Left lung (tissue), 4 donors: ENCODE measurements at regions not wholly inside any gene's neighbourhood (a gene's known extent, or its start where the extent isn't known, plus 50 kb on each side); places are given as distances from the start of the nearest gene placed in this dataset.
"Not testable (repeated sequence)": the region's sequence is repeated elsewhere in the genome, so short reads cannot be mapped to it uniquely, and the experiment has no call there.

Experiments
- ATAC-seq: fragments of 200-7000 bp; cut with Tn5 transposase; one replicate; pipeline ENCODE4 v1.9.1; 2020; ENCODE audit warnings: moderate library complexity
- DNase-seq, 4 donors: peaks; one replicate each; pipeline ENCODE4 v3.0.0-alpha.2; 2013 to 2020
- H3K27ac ChIP-seq, 2 donors: fragments of 200-600 bp; sonication (generic) in 1 of 2; one replicate each; pipeline versions ENCODE4 v1.5.0 to v1.8.0; 2020 to 2021
- H3K27me3 ChIP-seq, 2 donors: fragments of 200-600 bp; sonication (generic) in 1 of 2; one replicate each; pipeline versions ENCODE4 v1.5.0 to v1.8.0; 2020 to 2021
- H3K36me3 ChIP-seq, 2 donors: fragments of 200-600 bp; sonication (generic) in 1 of 2; one replicate each; pipeline versions ENCODE4 v1.5.0 to v1.8.0; 2020 to 2021
- H3K4me1 ChIP-seq, 2 donors: fragments of 200-600 bp; one replicate each; pipeline ENCODE4 v1.8.0; 2021
- H3K4me3 ChIP-seq, 2 donors: fragments of 200-600 bp; sonication (generic) in 1 of 2; one replicate each; pipeline versions ENCODE4 v1.5.0 to v1.8.0; 2020 to 2021; ENCODE audit warnings: mild to moderate bottlenecking in 1 of 2
- H3K9me3 ChIP-seq, 2 donors: fragments of 200-600 bp; sonication (generic) in 1 of 2; one replicate each; pipeline versions ENCODE4 v1.5.0 to v1.8.0; 2020 to 2021
- intact Hi-C, 2 donors: fragments of 100-400 bp; cut with DNase I; formaldehyde crosslinking; loops; one replicate each; pipeline versions ENCODE4 v1.11.2 to v1.14.2; 2022
- TF ChIP-seq, protein P1 (sequence below), 2 donors: fragments of 200-600 bp; sonication (generic) in 1 of 2; IDR thresholded peaks; one replicate each; pipeline versions ENCODE4 v1.5.0 to v1.8.0; 2021; ENCODE audit warnings: antibody characterized with exemption in 2 of 2
- donor health status: DM: no; HTN: yes; CAD: no.
- donor health status: DM: no; HTN: no; CAD: no.

DNA sequence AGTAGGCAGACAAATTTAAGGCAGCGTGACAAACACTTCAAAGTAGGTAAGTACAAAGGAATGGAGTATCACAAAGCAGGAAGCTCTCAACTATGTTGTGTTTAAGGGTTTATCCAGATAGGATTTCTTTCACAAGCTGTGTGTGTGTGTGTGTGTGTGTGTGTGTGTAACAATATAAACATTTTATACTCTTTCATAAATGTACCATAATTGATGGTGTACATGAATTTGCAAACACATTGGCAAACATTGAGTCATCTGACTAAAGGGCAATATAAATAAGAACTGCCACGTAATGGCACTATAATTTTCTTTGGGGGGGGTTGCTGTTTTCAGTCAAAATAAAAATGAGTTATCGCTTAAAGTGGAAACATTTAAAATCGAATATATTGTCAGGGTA is 1004.4 kb upstream of the DDX18 start:
- DNase-seq (no peak), ATAC-seq (no peak)
- intact Hi-C loops = no loop called here
- Histone ChIP-seq H3K27me3 (no peaks in the 10 kb centered on the region), H3K4me3 (no peak overlapping the region), H3K36me3 (no peaks in the 10 kb centered on the region), H3K4me1 (no peaks in the 10 kb centered on the region), H3K9me3 (peaks cover 0 to 3% of the 10 kb centered on the region in 2 donors), H3K27ac (no peak overlapping the region)
- TF ChIP-seq, protein P1, sequence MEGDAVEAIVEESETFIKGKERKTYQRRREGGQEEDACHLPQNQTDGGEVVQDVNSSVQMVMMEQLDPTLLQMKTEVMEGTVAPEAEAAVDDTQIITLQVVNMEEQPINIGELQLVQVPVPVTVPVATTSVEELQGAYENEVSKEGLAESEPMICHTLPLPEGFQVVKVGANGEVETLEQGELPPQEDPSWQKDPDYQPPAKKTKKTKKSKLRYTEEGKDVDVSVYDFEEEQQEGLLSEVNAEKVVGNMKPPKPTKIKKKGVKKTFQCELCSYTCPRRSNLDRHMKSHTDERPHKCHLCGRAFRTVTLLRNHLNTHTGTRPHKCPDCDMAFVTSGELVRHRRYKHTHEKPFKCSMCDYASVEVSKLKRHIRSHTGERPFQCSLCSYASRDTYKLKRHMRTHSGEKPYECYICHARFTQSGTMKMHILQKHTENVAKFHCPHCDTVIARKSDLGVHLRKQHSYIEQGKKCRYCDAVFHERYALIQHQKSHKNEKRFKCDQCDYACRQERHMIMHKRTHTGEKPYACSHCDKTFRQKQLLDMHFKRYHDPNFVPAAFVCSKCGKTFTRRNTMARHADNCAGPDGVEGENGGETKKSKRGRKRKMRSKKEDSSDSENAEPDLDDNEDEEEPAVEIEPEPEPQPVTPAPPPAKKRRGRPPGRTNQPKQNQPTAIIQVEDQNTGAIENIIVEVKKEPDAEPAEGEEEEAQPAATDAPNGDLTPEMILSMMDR (IDR thresholded peaks at IDR 0.05) = no peak

DNA sequence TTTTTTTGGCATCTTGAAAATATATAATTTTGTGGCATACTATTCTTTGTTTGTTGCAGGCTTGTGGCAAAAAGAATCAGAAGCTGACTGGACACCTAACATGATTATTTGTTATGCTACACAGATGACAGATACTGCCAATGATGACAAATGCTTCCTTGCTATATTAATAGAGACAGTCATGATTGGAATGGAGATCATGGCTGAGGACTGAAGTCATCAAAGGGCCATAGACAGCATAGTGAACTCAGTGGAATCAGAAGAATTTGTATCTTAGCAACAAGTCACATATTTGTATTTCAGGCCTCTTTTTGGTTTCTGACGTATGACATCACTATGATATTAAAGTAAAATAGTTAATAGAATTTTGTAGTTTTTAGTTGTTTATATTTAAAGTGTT is 1003.8 kb upstream of the DDX18 start:
- Histone ChIP-seq H3K27ac (no peak overlapping the region), H3K36me3 (no peaks in the 10 kb centered on the region), H3K4me1 (no peaks in the 10 kb centered on the region), H3K4me3 (no peak overlapping the region), H3K27me3 (no peaks in the 10 kb centered on the region), H3K9me3 (peaks cover 0 to 3% of the 10 kb centered on the region in 2 donors)
- no peak for DNase-seq
- ATAC-seq = no peak
- TF ChIP-seq, protein P1 (IDR thresholded peaks at IDR 0.05) = no peak
- intact Hi-C loops = no loop called here

DNA sequence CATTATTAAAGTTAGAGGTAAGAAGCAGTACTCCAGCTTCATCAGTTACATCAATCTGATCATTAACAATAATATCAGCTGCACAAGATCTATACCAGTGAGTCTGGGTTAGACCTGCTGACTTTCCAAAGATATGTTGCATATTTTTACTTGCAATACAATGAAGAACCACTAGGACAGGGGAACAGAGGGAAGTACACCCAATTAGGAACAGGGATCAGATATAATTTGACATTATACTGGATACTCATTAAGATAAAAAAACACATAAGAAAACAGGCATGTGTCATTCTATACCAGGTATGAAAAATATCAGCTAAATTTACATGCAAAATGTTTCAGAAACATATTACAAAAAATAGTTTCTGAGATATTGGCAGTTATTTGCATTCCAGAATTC is 995.1 kb upstream of the DDX18 start:
- ATAC-seq (no peak), DNase-seq (no peak)
- H3K9me3 ChIP-seq = no peaks in the 10 kb centered on the region
- no peaks in the 10 kb centered on the region for H3K4me1 ChIP-seq
- no peak overlapping the region for H3K27ac ChIP-seq
- H3K27me3 ChIP-seq = no peaks in the 10 kb centered on the region
- intact Hi-C loops = no loop called here
- TF ChIP-seq, protein P1 (IDR thresholded peaks at IDR 0.05) = no peak
- H3K36me3 ChIP-seq = no peaks in the 10 kb centered on the region
- H3K4me3 ChIP-seq = no peak overlapping the region

DNA sequence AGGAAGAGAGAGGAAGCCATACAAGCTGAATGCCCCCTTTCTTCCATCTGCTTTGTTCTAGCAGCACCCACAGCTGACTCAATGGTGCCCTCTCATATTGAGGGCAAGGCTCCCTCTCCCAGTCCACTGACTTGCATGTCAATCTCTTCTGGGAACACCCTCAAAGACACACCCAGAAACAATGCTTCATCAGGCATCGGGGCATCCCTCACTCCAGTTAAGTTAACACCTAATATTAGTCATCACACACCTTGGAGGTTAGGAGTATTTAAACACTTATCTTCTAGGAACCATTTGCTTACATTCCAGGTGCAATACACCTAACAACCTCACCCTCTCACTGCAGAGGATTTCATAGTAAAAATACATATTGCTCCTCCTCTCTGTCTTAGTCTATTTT is 993.5 kb upstream of the DDX18 start:
- no peak for ATAC-seq
- Histone ChIP-seq H3K4me3 (no peak overlapping the region), H3K27me3 (no peaks in the 10 kb centered on the region), H3K27ac (no peak overlapping the region), H3K9me3 (no peaks in the 10 kb centered on the region), H3K36me3 (no peaks in the 10 kb centered on the region), H3K4me1 (no peaks in the 10 kb centered on the region)
- TF ChIP-seq, protein P1 (IDR thresholded peaks at IDR 0.05) = no peak
- DNase-seq = no peak
- intact Hi-C loops = no loop called here

DNA sequence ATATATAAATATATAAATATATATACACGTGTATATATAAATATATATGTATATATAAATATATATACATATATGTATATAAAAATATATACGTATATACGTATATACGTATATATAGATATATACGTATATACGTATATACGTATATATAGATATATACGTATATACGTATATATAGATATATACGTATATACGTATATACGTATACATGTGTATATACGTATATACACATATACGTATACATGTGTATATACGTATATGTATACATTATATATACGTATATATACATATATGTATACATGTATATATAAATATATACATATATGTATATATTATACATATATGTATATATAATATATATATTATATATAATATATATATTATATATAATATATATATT is 984.9 kb upstream of the DDX18 start:
- DNase-seq, intact Hi-C loops, H3K4me3 ChIP-seq, ATAC-seq, H3K36me3 ChIP-seq, H3K4me1 ChIP-seq, H3K27ac ChIP-seq, H3K9me3 ChIP-seq, H3K27me3 ChIP-seq: not testable (repeated sequence)

DNA sequence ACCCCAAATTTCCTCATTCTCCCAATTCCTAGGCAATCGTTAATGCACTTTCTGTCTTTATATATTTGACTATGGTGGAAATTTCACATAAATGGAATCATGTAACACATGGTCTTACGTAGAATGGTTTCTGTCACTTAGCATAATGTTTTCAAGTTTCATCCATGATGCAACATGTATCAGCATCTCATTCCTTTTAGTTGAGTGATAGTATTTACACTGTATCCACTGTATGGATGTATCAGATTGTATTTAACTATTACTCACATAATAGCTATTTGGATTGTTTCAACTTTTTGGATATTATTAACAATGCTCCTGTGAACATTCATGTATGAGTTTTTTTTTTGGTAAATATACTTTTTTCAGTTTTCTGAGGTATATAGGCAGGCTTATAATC is 982.3 kb upstream of the DDX18 start:
- no peak for ATAC-seq
- TF ChIP-seq, protein P1 (IDR thresholded peaks at IDR 0.05) = no peak
- DNase-seq = no peak
- intact Hi-C loops = no loop called here
- Histone ChIP-seq H3K27me3 (no peaks in the 10 kb centered on the region), H3K4me1 (no peaks in the 10 kb centered on the region), H3K9me3 (peaks cover 0 to 9% of the 10 kb centered on the region in 2 donors), H3K36me3 (no peaks in the 10 kb centered on the region), H3K27ac (no peak overlapping the region), H3K4me3 (no peak overlapping the region)
